B cell (primary cell): ENCODE measurements at regions not wholly inside any gene's neighbourhood (a gene's known extent, or its start where the extent isn't known, plus 50 kb on each side); places are given as distances from the start of the nearest gene placed in this dataset.

ENCODE experiments used
- ATAC-seq: fragments of 200-7000 bp; cut with Tn5 transposase; one replicate; pipeline ENCODE4 v1.10.0; 2021; ENCODE audit warnings: low read depth, mild to moderate bottlenecking, moderate number of reproducible peaks, moderate library complexity
- CTCF ChIA-PET: fragments of 350-600 bp; sonication (Branson Sonifier 250); formaldehyde crosslinking; loops from one replicate; lab custom pipeline; 2021; ENCODE audit warnings: antibody characterized with exemption, inconsistent platforms; lab: Charles Lee
- POLR2A ChIA-PET: fragments of 350-600 bp; sonication (Branson Sonifier 250); formaldehyde crosslinking; loops from one replicate; lab custom pipeline; 2021; ENCODE audit warnings: antibody characterized with exemption; lab: Charles Lee
- DNase-seq: peaks from one replicate; pipeline ENCODE4 v3.0.0; 2013
- H2AFZ ChIP-seq: 2 replicates; pipeline ENCODE4 v1.6.1; 2012; ENCODE audit warnings: mild to moderate bottlenecking, low read depth, low read length; ENCODE audit not compliant: insufficient read depth, poor library complexity, severe bottlenecking
- H3K27ac ChIP-seq, 2 donors: 1 replicate in 1 of 2; 2 replicates in 1 of 2; pipeline ENCODE4 v1.5.1; 2012 to 2013; ENCODE audit warnings: low read length in 2 of 2, mild to moderate bottlenecking in 2 of 2, moderate library complexity in 1 of 2
- H3K27me3 ChIP-seq, 4 experiments: fragments of 200-600 bp in 1 of 4; sonication (generic) in 1 of 4; replicated peaks in 1 of 4; 1 replicate in 2 of 4; 2 replicates in 2 of 4; pipeline versions ENCODE4 v1.6.1 to v1.7.0; 2013 to 2016; ENCODE audit warnings: low read length in 3 of 4, mild to moderate bottlenecking in 2 of 4, mixed read lengths in 1 of 4, moderate library complexity in 1 of 4; ENCODE audit not compliant: insufficient read depth in 4 of 4, control insufficient read depth in 3 of 4; ENCODE audit errors: control extremely low read depth in 1 of 4
- H3K36me3 ChIP-seq, 2 experiments: replicated peaks in 1 of 2; 1 replicate in 1 of 2; 2 replicates in 1 of 2; pipeline versions ENCODE4 v1.6.1 to v1.7.1; 2013; ENCODE audit warnings: low read length in 1 of 2; ENCODE audit not compliant: insufficient read depth in 2 of 2, control insufficient read depth in 1 of 2; ENCODE audit errors: control extremely low read depth in 1 of 2, extremely low read depth in 1 of 2
- H3K4me1 ChIP-seq, 2 donors: fragments of 200-600 bp in 1 of 2; sonication (generic) in 1 of 2; 1 replicate in 1 of 2; 2 replicates in 1 of 2; pipeline versions ENCODE4 v1.5.1 to v1.6.1; 2013 to 2017; ENCODE audit warnings: low read length in 2 of 2; ENCODE audit not compliant: control insufficient read depth in 2 of 2, insufficient read depth in 2 of 2
- H3K4me2 ChIP-seq: replicated peaks from 2 replicates; pipeline ENCODE3; 2012; ENCODE audit warnings: mild to moderate bottlenecking, low read depth, low read length; ENCODE audit not compliant: poor library complexity, severe bottlenecking
- H3K4me3 ChIP-seq, 5 experiments: fragments of 200-600 bp in 1 of 5; sonication (generic) in 1 of 5; 1 replicate in 3 of 5; 2 replicates in 2 of 5; pipeline versions ENCODE4 v1.5.1 to v1.7.0; 2011 to 2016; ENCODE audit warnings: low read length in 4 of 5, mild to moderate bottlenecking in 4 of 5, low read depth in 2 of 5, control low read depth in 1 of 5, moderate library complexity in 1 of 5; ENCODE audit not compliant: insufficient read depth in 1 of 5; ENCODE audit errors: control extremely low read depth in 1 of 5, extremely low read depth in 1 of 5
- H3K79me2 ChIP-seq: fragments of 200-600 bp; sonication (generic); one replicate; pipeline ENCODE4 v1.6.0; 2016; ENCODE audit warnings: low read length; ENCODE audit not compliant: control insufficient read depth, insufficient read depth
- H3K9ac ChIP-seq: fragments of 200-600 bp; sonication (generic); 2 replicates; pipeline ENCODE4 v1.6.1; 2017; ENCODE audit warnings: mild to moderate bottlenecking, low read length, moderate library complexity
- H3K9me3 ChIP-seq, 3 donors: one replicate each; pipeline versions ENCODE4 v1.6.1 to v1.7.1; 2013; ENCODE audit warnings: low read length in 2 of 3; ENCODE audit not compliant: control insufficient read depth in 2 of 3, insufficient read depth in 1 of 3; ENCODE audit errors: control extremely low read depth in 1 of 3
- H4K20me1 ChIP-seq: 2 replicates; pipeline ENCODE4 v1.6.0; 2012; ENCODE audit warnings: mild to moderate bottlenecking, low read length; ENCODE audit not compliant: insufficient read depth, control insufficient read depth, poor library complexity, severe bottlenecking
- H3K27ac Mint-ChIP-seq: one replicate; pipeline ENCODE4 v1.8.0; 2021; ENCODE audit warnings: mixed read lengths
- H3K27me3 Mint-ChIP-seq: one replicate; pipeline ENCODE4 v1.8.0; 2021; ENCODE audit warnings: mixed read lengths
- H3K4me1 Mint-ChIP-seq: one replicate; pipeline ENCODE4 v1.8.0; 2021; ENCODE audit warnings: mixed read lengths
- H3K4me3 Mint-ChIP-seq: one replicate; pipeline ENCODE4 v1.8.0; 2021; ENCODE audit warnings: mixed read lengths
- H3K9me3 Mint-ChIP-seq: one replicate; pipeline ENCODE4 v1.8.0; 2022; ENCODE audit warnings: mixed read lengths; ENCODE audit not compliant: insufficient read depth
- CTCF ChIP-seq: fragments of 200-600 bp; IDR thresholded peaks from one replicate; pipeline ENCODE4 v1.8.0; 2022; ENCODE audit warnings: antibody characterized with exemption, mild to moderate bottlenecking
- EZH2 ChIP-seq: IDR thresholded peaks from 2 replicates; pipeline ENCODE4 v1.6.1; 2012; ENCODE audit warnings: borderline replicate concordance, low read depth, mild to moderate bottlenecking, moderate library complexity, low read length; ENCODE audit not compliant: insufficient read depth, poor library complexity, severe bottlenecking
- WGBS: methylation state at CpG from one replicate; pipeline ENCODE4 v1.1.5; 2013; ENCODE audit warnings: missing lambda C conversion rate; ENCODE audit not compliant: insufficient coverage; 5-methylcytosine and 5-hydroxymethylcytosine counted together
- intact Hi-C: fragments of 100-400 bp; cut with micrococcal nuclease; formaldehyde crosslinking; loops from one replicate; pipeline ENCODE4 v1.10.0; 2022

GRCh38 chr6:15913573-15913972, 215.3 kb upstream of the MYLIP start:
- H3K27ac ChIP-seq: no peak overlapping the region
- H3K36me3 ChIP-seq: no peaks in the 10 kb centered on the region
- H3K79me2 ChIP-seq: no peaks in the 10 kb centered on the region
- TF ChIP-seq CTCF (no peak), EZH2 (no peak)
- H2AFZ ChIP-seq: no peak overlapping the region
- no peaks in the 10 kb centered on the region for H3K27me3 ChIP-seq
- no peak for ATAC-seq
- no peaks in the 10 kb centered on the region for H3K4me1 Mint-ChIP-seq
- no peak for DNase-seq
- WGBS: 100% methylated on average over 1 of the region's 2 CpGs
- H3K27me3 Mint-ChIP-seq: no peaks in the 10 kb centered on the region
- H3K4me1 ChIP-seq: no peaks in the 10 kb centered on the region
- POLR2A ChIA-PET: no interaction called here
- H4K20me1 ChIP-seq: no peaks in the 10 kb centered on the region
- CTCF ChIA-PET: interaction anchor here (0.9 kb wide), 2 partner anchors 12 to 215 kb away, joined by 3 read pairs; partner anchors contain the start of gene MYLIP
- H3K9me3 Mint-ChIP-seq: no peaks in the 10 kb centered on the region
- H3K9me3 ChIP-seq: no peaks in the 10 kb centered on the region
- no peak overlapping the region for H3K9ac ChIP-seq
- H3K4me3 Mint-ChIP-seq: no peak overlapping the region
- H3K4me2 ChIP-seq: no peak overlapping the region
- no peak overlapping the region for H3K4me3 ChIP-seq
- H3K27ac Mint-ChIP-seq: no peak overlapping the region
- intact Hi-C loops: no loop called here

GRCh38 chr6:15912505-15913400, 216.1 kb upstream of the MYLIP start:
- no peaks in the 10 kb centered on the region for H3K4me1 Mint-ChIP-seq
- Histone ChIP-seq H3K4me3 (no peak overlapping the region), H3K9me3 (no peaks in the 10 kb centered on the region), H4K20me1 (no peaks in the 10 kb centered on the region), H3K27ac (no peak overlapping the region), H3K4me1 (no peaks in the 10 kb centered on the region), H3K4me2 (no peak overlapping the region), H3K36me3 (no peaks in the 10 kb centered on the region), H2AFZ (no peak overlapping the region), H3K79me2 (no peaks in the 10 kb centered on the region), H3K27me3 (no peaks in the 10 kb centered on the region), H3K9ac (no peak overlapping the region)
- intact Hi-C loops: no loop called here
- no peaks in the 10 kb centered on the region for H3K9me3 Mint-ChIP-seq
- no peaks in the 10 kb centered on the region for H3K27me3 Mint-ChIP-seq
- POLR2A ChIA-PET: no interaction called here
- H3K4me3 Mint-ChIP-seq: no peak overlapping the region
- H3K27ac Mint-ChIP-seq: no peak overlapping the region
- WGBS: 100% methylated on average over 4 of the region's 9 CpGs
- TF ChIP-seq EZH2: no peak
- no peak for TF ChIP-seq CTCF
- no peak for ATAC-seq
- DNase-seq: no peak
- CTCF ChIA-PET: interaction anchor here (0.6 to 1.8 kb wide), 5 partner anchors 11 to 216 kb away, joined by 3 to 4 read pairs (median 3); partner anchors contain the start of gene MYLIP
